ENCODE measurements at regions not wholly inside any gene's neighbourhood (a gene's known extent, or its start where the extent isn't known, plus 50 kb on each side); places are given as distances from the start of the nearest gene placed in this dataset.

DNA sequence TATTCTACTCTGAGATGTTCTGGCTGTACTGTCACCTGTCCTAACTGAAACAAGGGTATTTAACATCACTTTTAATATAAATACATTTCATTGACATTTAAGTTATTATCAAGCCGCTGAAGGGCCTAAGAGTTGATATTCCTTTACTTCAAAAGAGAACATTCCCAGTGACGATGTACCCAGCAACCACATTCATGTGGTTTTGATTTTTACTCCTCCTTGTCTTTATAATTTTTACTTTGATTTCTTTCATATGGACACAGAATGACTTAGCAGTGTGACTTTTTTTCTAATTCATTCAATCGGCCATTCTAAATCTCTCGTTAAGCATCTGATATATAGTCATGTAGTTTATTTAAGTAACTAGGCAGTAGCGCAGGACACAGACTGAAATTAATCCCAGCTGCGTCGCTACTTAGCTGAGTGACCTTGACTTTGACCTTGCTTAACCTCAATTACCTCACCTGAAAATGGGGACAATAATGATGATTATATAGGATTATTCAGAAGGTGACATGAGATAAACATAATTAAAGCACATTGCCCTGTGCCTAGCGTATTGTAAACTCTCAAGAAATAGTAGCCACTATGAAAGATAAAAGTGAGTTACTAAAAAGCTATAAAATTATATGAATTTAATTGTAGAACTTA, 476.6 kb downstream of the SETD4 start:
- TF ChIP-seq PCBP2 (optimal IDR thresholded peaks at IDR 0.05; ENCODE audit: low read depth, low read length, poor library complexity, severe bottlenecking) (no peak), POLR2AphosphoS2 (IDR thresholded peaks at IDR 0.05; ENCODE audit: low read depth, low read length) (no peak), TCF12 (IDR thresholded peaks at IDR 0.05) (no peak), TCF12 (CRISPR knock-in tag; IDR thresholded peaks at IDR 0.05) (no peak), ZNF431 (CRISPR knock-in tag; IDR thresholded peaks at IDR 0.05; ENCODE audit: borderline replicate concordance, low read depth) (no peak), ZFYVE20 (CRISPR knock-in tag; IDR thresholded peaks at IDR 0.05; ENCODE audit: borderline replicate concordance, low read depth) (no peak), ZNF343 (CRISPR knock-in tag; IDR thresholded peaks at IDR 0.05) (no peak), ZNF670 (CRISPR knock-in tag; IDR thresholded peaks at IDR 0.05; ENCODE audit: borderline replicate concordance) (no peak), ZNF615 (CRISPR knock-in tag; IDR thresholded peaks at IDR 0.05; ENCODE audit: borderline replicate concordance) (no peak), RNF2 (conservative IDR thresholded peaks at IDR 0.05; ENCODE audit: low read depth) (no peak)
- TF ChIP-seq, protein P1, sequence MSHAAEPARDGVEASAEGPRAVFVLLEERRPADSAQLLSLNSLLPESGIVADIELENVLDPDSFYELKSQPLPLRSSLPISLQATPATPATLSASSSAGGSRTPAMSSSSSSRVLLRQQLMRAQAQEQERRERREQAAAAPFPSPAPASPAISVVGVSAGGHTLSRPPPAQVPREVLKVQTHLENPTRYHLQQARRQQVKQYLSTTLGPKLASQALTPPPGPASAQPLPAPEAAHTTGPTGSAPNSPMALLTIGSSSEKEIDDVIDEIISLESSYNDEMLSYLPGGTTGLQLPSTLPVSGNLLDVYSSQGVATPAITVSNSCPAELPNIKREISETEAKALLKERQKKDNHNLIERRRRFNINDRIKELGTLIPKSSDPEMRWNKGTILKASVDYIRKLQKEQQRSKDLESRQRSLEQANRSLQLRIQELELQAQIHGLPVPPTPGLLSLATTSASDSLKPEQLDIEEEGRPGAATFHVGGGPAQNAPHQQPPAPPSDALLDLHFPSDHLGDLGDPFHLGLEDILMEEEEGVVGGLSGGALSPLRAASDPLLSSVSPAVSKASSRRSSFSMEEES (CRISPR knock-in tag; IDR thresholded peaks at IDR 0.05), result no peak
- TF ChIP-seq, protein P2, sequence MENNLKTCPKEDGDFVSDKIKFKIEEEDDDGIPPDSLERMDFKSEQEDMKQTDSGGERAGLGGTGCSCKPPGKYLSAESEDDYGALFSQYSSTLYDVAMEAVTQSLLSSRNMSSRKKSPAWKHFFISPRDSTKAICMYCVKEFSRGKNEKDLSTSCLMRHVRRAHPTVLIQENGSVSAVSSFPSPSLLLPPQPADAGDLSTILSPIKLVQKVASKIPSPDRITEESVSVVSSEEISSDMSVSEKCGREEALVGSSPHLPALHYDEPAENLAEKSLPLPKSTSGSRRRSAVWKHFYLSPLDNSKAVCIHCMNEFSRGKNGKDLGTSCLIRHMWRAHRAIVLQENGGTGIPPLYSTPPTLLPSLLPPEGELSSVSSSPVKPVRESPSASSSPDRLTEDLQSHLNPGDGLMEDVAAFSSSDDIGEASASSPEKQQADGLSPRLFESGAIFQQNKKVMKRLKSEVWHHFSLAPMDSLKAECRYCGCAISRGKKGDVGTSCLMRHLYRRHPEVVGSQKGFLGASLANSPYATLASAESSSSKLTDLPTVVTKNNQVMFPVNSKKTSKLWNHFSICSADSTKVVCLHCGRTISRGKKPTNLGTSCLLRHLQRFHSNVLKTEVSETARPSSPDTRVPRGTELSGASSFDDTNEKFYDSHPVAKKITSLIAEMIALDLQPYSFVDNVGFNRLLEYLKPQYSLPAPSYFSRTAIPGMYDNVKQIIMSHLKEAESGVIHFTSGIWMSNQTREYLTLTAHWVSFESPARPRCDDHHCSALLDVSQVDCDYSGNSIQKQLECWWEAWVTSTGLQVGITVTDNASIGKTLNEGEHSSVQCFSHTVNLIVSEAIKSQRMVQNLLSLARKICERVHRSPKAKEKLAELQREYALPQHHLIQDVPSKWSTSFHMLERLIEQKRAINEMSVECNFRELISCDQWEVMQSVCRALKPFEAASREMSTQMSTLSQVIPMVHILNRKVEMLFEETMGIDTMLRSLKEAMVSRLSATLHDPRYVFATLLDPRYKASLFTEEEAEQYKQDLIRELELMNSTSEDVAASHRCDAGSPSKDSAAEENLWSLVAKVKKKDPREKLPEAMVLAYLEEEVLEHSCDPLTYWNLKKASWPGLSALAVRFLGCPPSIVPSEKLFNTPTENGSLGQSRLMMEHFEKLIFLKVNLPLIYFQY (CRISPR knock-in tag; IDR thresholded peaks at IDR 0.05; ENCODE audit: borderline replicate concordance), result no peak
- TF ChIP-seq, protein P3, sequence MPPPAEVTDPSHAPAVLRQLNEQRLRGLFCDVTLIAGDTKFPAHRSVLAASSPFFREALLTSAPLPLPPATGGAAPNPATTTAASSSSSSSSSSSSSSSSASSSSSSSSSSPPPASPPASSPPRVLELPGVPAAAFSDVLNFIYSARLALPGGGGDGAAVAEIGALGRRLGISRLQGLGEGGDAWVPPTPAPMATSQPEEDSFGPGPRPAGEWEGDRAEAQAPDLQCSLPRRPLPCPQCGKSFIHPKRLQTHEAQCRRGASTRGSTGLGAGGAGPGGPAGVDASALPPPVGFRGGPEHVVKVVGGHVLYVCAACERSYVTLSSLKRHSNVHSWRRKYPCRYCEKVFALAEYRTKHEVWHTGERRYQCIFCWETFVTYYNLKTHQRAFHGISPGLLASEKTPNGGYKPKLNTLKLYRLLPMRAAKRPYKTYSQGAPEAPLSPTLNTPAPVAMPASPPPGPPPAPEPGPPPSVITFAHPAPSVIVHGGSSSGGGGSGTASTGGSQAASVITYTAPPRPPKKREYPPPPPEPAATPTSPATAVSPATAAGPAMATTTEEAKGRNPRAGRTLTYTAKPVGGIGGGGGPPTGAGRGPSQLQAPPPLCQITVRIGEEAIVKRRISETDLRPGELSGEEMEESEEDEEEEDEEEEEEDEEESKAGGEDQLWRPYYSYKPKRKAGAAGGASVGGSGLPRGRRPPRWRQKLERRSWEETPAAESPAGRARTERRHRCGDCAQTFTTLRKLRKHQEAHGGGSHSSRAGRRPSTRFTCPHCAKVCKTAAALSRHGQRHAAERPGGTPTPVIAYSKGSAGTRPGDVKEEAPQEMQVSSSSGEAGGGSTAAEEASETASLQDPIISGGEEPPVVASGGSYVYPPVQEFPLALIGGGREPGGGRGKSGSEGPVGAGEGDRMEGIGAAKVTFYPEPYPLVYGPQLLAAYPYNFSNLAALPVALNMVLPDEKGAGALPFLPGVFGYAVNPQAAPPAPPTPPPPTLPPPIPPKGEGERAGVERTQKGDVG (CRISPR knock-in tag; IDR thresholded peaks at IDR 0.05; ENCODE audit: borderline replicate concordance), result no peak

Data from HepG2 (cell line).